HG03097 (cell line): ENCODE measurements at regions not wholly inside any gene's neighbourhood (a gene's known extent, or its start where the extent isn't known, plus 50 kb on each side); places are given as distances from the start of the nearest gene placed in this dataset.

ENCODE experiments used
- ATAC-seq: cut with Tn5 transposase; IDR thresholded peaks from one replicate; pipeline ENCODE4 v1.9.1; 2021; ENCODE audit not compliant: unreplicated experiment, low FRiP score

- ATAC-seq: no peak
Measured at GRCh38 chr10:43737003-43737402, 88.3 kb upstream of the ZNF32 start.

GRCh38 chr10:43735907-43736306 lies 87.2 kb upstream of the ZNF32 start:
- no peak for ATAC-seq

- ATAC-seq: no peak
Measured at GRCh38 chr10:43734716-43735115, 86.0 kb upstream of the ZNF32 start.

- ATAC-seq: no peak
Measured at GRCh38 chr10:43731486-43731885, 82.8 kb upstream of the ZNF32 start.

- ATAC-seq: no peak
Measured at GRCh38 chr10:43728425-43728824, 79.7 kb upstream of the ZNF32 start.

GRCh38 chr10:43727935-43728334 lies 79.3 kb upstream of the ZNF32 start:
- no peak for ATAC-seq

- ATAC-seq: no peak
Measured at GRCh38 chr10:43715334-43715733, 66.7 kb upstream of the ZNF32 start.

GRCh38 chr10:43712821-43713584 lies 64.3 kb upstream of the ZNF32 start:
- no peak for ATAC-seq

GRCh38 chr10:43710772-43711471 lies 62.2 kb upstream of the ZNF32 start:
- no peak for ATAC-seq

GRCh38 chr10:43708262-43708661 lies 59.6 kb upstream of the ZNF32 start:
- ATAC-seq: no peak

GRCh38 chr10:43707770-43708169 lies 59.1 kb upstream of the ZNF32 start:
- no peak for ATAC-seq

- no peak for ATAC-seq
Measured at GRCh38 chr10:43706166-43706565, 57.5 kb upstream of the ZNF32 start.

- no peak for ATAC-seq
Measured at GRCh38 chr10:43703286-43703685, 54.6 kb upstream of the ZNF32 start.

- no peak for ATAC-seq
Measured at GRCh38 chr10:43702936-43703281, 54.2 kb upstream of the ZNF32 start.

- no peak for ATAC-seq
Measured at GRCh38 chr10:43702213-43702935, 53.7 kb upstream of the ZNF32 start.

- ATAC-seq: no peak
Measured at GRCh38 chr10:43701295-43701694, 52.6 kb upstream of the ZNF32 start.

GRCh38 chr10:43700306-43700705 lies 51.6 kb upstream of the ZNF32 start:
- no peak for ATAC-seq

GRCh38 chr10:43699516-43699915 lies 50.8 kb upstream of the ZNF32 start:
- no peak for ATAC-seq
